ENCODE measurements at regions not wholly inside any gene's neighbourhood (a gene's known extent, or its start where the extent isn't known, plus 50 kb on each side); places are given as distances from the start of the nearest gene placed in this dataset.
"Not testable (repeated sequence)": the region's sequence is repeated elsewhere in the genome, so short reads cannot be mapped to it uniquely, and the experiment has no call there.

DNA sequence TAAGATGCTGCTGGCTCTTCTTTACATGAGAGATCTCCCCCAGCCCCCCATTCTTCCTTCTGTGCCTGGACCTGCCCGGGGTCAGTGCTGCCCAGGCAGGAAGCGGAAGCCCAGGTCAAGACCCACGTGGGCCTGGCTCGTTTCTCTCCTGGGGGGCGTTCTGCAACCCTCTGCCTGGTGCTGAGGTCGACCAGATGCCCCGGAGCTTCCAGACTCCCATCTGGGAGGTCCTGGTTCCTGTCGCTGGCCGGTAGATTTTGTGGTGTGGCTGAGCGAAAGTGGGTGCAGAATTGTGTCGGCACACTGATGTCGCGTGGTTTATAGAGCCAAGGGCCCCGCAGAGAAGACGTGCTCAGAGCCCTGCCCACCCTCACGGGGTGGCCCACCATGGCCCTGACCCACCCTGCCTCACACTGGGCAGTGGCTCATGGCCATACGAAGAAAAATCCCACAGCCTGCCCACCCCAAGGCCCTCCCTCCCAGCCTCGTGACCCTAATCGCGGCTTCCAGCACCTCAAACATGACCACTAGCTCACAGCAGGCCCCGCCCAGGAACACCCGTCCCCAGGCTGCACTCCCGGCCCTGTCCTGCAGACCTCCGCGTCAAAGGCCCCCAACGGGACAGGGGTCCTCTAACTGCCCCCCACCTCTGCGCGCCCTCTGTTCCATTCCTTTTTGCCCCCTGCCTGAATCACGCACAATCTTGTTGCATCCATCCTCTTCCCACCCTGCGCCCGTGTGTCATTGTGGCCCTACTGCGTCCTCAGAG lies 443.2 kb upstream of the ZNF722 start:
- not testable (repeated sequence) for H3K4me3 ChIP-seq (ENCODE audit: low read depth, low read length); H3K36me3 ChIP-seq (ENCODE audit: control insufficient read depth, insufficient read depth, low read length); FAIRE-seq; DNase-seq (ENCODE audit: low read depth); H3K27me3 ChIP-seq (ENCODE audit: control insufficient read depth, insufficient read depth, low read length)

DNA sequence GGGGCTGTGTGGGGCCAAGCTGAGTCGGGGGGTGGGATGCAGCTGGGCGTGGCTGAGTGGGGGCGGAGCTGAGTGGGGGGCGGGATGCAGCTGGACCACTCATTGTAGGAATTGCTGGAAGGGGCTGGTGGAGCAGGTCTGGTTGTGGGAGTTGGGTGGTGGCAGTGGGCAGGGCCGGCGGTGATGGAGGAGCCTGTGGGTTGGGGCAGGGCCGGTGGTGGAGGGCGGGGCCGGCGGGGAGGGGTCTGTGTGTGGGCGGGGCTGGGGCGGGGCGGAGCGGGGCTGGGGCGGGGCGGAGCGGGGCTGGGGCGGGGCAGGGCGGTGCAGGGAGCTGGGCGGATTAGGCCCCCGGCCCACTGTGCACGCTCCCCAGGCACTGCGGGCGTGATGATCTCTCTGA lies 442.4 kb upstream of the ZNF722 start:
- FAIRE-seq; DNase-seq (ENCODE audit: low read depth); H3K4me3 ChIP-seq (ENCODE audit: low read depth, low read length); H3K27me3 ChIP-seq (ENCODE audit: control insufficient read depth, insufficient read depth, low read length); H3K36me3 ChIP-seq (ENCODE audit: control insufficient read depth, insufficient read depth, low read length): not testable (repeated sequence)

DNA sequence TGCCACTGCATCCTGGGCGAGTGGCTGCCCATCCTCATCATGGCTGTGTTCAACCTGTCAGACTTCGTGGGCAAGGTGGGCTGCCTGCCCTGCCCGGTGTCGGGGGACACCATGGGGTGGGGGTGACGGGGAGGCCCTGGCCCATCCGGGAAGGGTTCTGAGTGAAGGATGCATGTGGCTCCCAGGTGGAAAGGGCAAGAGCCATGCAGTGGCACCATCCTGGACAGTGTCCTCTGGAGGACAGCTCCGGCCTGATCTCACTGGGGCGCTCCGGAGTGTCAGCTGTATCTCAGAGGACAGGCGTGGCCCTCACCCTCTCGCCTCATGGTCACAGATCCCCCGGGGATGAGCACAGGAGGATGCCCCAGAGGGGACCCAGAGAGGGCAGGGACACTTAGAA lies 439.6 kb upstream of the ZNF722 start:
- not testable (repeated sequence) for H3K36me3 ChIP-seq (ENCODE audit: control insufficient read depth, insufficient read depth, low read length); FAIRE-seq; DNase-seq (ENCODE audit: low read depth); H3K4me3 ChIP-seq (ENCODE audit: low read depth, low read length); H3K27me3 ChIP-seq (ENCODE audit: control insufficient read depth, insufficient read depth, low read length)

DNA sequence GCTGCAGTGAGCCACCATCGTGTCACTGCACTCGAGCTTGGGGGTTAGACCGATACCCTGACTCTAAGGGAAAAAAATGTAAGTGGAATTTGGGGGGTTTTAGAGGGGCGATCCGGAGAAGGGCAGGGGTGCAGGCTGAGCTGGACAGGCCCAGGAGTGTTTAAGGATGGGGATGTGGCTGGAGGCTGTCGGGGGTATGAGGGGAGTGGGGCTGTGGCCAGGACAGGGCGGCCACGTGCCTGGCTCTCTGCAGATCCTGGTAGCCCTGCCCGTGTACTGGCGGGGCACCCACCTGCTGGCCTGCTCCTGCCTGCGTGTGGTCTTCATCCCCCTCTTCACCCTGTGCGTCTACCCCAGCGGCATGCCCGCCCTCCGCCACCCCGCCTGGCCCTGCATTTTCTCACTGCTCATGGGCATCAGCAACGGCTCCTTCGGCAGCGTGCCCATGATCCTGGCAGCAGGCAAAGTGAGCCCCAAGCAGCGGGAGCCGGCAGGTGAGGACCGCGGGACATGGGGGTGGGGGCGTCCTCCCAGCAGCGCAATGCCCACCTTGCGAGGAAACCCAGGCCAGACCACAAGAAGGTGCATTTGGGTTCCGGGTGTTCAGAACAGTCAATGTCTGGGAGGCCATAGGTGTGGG lies 438.7 kb upstream of the ZNF722 start:
- FAIRE-seq; DNase-seq (ENCODE audit: low read depth); H3K27me3 ChIP-seq (ENCODE audit: control insufficient read depth, insufficient read depth, low read length); H3K4me3 ChIP-seq (ENCODE audit: low read depth, low read length); H3K36me3 ChIP-seq (ENCODE audit: control insufficient read depth, insufficient read depth, low read length): not testable (repeated sequence)

DNA sequence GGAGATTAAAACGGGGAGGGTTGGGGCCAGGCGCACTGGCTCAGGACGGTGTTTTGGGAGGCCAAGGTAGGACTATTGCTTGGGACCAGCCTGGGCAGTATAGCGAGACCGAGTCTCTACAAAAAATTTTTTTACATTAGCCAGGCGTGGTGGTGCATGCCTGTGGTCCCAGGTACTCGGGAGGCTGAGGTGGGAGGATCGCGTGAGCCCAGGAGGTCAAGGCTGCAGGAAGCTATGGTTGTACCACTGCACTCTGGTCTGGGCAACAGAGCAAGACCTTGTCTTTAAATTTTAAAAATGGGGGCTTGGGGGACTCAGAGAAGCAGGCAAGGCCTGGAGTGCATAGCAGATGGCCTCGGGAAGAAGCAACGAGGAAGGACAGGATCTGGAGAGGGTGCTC lies 436.7 kb upstream of the ZNF722 start:
- not testable (repeated sequence) for H3K27me3 ChIP-seq (ENCODE audit: control insufficient read depth, insufficient read depth, low read length); H3K4me3 ChIP-seq (ENCODE audit: low read depth, low read length); FAIRE-seq; DNase-seq (ENCODE audit: low read depth); H3K36me3 ChIP-seq (ENCODE audit: control insufficient read depth, insufficient read depth, low read length)

DNA sequence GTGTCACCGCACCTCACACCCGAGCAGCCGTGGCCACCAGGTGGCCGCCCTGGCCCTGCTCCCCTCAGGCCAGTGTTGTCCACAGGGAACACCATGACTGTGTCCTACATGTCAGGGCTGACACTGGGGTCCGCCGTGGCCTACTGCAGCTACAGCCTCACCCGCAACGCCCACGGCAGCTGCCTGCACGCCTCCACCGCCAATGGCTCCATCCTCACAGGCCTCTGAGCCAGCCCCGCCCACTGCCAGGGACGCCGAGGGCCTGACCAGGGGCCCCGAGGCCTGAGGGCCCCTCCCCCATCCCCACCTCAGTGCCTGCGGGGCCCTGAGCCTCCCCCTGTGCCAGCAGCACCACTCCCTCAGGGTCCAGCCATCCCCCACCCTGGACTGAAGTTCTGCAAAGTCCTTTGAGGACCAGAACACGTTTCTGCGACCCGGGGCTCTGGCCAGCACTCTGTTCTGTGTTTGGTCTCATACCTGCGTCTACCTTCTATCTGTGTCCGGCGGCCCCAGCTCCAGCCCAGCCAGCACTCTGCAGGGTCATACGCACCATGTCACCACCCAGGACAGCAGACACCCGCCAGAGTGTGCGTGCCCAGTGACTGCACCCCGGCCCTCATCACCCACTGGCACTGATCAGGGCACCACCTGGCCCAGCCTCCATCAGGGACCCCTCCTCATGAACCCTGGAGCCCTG lies 436.1 kb upstream of the ZNF722 start:
- not testable (repeated sequence) for H3K4me3 ChIP-seq (ENCODE audit: low read depth, low read length); FAIRE-seq; H3K27me3 ChIP-seq (ENCODE audit: control insufficient read depth, insufficient read depth, low read length); H3K36me3 ChIP-seq (ENCODE audit: control insufficient read depth, insufficient read depth, low read length); DNase-seq (ENCODE audit: low read depth)

DNA sequence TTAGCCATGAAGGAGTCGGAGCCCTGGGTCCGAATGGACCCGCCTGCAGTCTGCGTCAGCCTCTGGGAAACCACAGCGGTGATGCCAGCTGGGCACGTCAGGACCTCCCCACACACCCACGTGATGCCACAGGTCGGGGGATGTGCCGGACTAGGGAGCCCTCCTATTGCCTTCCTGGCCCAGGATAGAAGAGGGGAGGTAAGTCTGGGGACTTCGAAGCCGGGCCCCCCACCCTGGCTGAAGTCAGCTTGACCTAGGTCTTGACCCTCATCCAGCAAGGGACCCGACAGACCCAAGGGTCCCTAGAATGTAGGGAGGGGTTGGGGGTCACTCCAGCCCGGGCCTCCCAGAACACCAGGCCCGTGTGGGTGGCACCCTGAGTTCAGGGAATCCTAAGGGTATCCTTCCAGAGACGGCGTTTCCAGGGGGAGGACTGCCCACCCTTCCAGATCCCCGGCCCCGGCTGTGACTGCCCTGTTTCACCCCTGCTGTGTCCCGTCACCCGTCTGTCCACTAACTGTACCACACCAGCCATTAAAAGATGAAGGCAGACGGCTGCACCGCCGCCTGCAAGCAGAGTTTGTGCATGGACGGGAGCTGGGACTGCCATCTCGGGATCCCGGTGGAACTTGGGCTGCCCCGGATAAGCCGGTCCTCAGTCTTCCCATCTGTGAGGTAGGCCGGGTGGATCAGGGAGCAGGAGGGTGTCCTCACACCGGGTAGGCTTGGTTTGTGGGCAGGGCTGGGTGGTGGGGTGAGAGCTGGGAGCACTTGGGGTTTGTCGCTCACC lies 435.3 kb upstream of the ZNF722 start:
- not testable (repeated sequence) for H3K36me3 ChIP-seq (ENCODE audit: control insufficient read depth, insufficient read depth, low read length); H3K27me3 ChIP-seq (ENCODE audit: control insufficient read depth, insufficient read depth, low read length); H3K4me3 ChIP-seq (ENCODE audit: low read depth, low read length); FAIRE-seq; DNase-seq (ENCODE audit: low read depth)

DNA sequence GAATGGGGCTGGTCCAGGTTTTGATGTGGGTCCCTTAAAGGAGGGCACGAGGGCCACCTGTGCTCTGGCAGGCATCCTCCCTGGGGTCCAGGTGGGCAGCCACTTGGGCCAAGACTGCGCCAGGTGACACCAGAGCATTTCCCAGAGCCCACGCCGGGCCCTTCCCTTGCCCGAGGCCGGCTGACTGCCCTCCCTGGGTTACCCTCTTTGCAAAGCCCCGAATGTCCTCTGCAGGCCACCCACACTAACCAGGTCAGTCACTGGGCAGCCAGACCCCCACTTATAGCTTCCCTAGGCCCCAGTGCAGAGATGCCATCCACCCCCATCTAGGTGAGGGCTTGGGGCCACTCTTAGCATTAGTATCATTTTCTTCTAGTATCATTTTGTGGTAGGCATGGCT lies 433.8 kb upstream of the ZNF722 start:
- not testable (repeated sequence) for DNase-seq (ENCODE audit: low read depth); H3K27me3 ChIP-seq (ENCODE audit: control insufficient read depth, insufficient read depth, low read length); H3K4me3 ChIP-seq (ENCODE audit: low read depth, low read length); FAIRE-seq; H3K36me3 ChIP-seq (ENCODE audit: control insufficient read depth, insufficient read depth, low read length)

DNA sequence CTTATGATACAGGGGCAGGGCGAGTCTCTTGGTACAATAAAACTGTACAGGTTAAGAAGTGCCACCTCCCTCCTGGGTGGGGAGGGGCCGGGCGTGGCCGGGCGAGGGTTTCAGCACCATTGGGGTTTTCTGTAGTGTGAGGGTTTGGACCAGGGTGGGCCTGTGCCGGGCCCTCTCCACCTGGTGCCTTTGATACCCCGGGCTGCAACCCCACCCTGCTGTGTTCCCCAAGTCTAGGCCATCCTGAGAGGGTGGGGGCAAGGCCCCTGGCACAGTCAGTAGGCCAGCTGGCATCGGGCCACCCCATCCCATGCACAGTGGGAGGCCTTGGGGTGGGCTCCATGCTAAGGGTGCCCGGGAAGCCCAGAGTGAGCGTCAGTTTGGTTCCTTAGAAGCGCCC lies 431.8 kb upstream of the ZNF722 start:
- DNase-seq (ENCODE audit: low read depth); FAIRE-seq; H3K27me3 ChIP-seq (ENCODE audit: control insufficient read depth, insufficient read depth, low read length); H3K4me3 ChIP-seq (ENCODE audit: low read depth, low read length); H3K36me3 ChIP-seq (ENCODE audit: control insufficient read depth, insufficient read depth, low read length): not testable (repeated sequence)

DNA sequence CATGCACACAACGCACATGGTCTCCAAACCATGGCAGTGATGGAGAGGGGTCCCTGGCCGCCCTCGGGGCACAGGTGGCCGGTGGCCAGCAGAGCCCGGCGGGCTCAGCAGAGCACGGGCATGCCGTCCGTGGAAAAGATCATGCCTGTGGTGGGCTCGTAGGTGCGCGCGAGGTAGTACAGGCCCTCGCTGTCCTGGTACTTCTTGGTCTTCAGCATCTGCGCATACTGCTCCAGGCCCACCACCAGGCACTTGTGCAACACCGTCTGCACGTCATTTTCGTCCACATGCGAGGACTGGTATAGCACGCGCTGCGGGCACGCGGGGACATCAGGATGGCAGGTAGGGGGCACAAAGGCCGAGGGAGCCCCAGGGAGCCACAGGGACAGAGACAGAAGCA lies 431.0 kb upstream of the ZNF722 start:
- not testable (repeated sequence) for FAIRE-seq; H3K27me3 ChIP-seq (ENCODE audit: control insufficient read depth, insufficient read depth, low read length); H3K36me3 ChIP-seq (ENCODE audit: control insufficient read depth, insufficient read depth, low read length); DNase-seq (ENCODE audit: low read depth); H3K4me3 ChIP-seq (ENCODE audit: low read depth, low read length)

DNA sequence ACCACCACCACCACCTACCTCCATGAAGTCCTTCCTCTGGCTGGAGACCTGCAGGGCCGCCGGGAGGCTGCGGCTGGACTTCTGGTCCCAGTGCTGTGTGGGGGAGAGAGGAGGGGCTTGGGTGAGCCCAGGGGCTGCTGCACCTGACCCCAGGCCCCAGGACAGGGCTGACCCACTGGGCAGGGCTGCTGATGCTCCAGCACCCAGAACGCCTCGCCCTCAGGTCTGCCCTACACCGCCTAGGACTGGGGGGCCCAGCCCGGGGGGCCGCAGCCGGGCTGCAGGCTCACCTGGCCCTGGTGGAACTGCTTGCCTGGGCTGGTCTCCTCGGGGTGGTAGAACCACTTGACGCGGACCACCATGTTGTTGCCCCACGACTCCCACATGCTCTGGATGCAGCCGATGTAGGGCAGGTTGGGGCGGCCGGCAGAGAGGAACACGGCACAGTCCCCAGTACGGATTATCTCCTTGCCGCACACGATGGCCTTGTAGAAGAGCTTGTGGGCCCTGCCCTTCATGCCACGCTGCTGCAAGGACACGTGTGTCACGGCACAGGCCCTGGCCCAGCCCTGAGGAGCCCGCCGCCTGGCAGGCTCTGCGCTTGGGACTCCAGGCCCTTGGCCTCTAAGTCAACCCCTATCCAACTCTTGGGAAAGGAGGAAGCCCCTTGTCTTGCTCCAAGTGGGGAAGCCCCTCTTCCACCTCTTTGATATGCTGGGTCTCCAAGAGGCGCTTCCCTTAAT lies 429.9 kb upstream of the ZNF722 start:
- H3K27me3 ChIP-seq (ENCODE audit: control insufficient read depth, insufficient read depth, low read length); FAIRE-seq; H3K36me3 ChIP-seq (ENCODE audit: control insufficient read depth, insufficient read depth, low read length); DNase-seq (ENCODE audit: low read depth); H3K4me3 ChIP-seq (ENCODE audit: low read depth, low read length): not testable (repeated sequence)

DNA sequence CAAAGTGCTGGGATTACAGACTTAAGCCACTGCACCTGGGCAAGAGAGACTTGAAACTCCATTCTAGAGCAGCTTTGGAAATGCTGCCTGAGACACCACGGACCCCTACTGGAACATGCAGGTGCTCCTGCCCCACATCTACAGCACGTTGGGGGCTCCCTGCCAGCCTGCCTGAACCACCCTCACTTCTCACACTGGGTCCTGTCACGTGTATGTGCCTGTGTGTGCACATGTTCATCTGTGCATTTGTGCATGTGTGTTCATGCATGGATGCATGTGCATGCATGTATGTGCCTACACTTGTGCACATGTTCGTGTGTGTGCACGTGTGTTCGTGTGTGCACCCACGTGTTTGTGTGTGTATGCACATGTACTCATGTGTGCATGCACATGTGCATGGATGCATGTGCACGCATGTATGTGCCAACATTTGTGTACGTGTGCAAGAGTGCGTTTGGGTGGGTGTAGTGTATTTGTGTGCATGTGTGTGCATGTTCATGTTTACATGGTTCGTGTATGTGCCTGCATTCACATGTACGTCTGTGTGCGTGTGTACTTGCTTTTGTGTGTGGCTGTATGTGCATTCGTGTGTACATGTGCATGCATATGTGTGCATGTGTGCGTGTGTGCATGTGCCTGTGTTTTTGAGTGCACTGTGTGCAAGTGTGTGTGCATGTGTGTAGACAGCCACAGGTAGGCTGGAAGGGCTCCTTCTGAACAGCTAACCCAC lies 428.1 kb upstream of the ZNF722 start:
- FAIRE-seq = peak; percentile 100
- H3K36me3 ChIP-seq (ENCODE audit: control insufficient read depth, insufficient read depth, low read length); H3K27me3 ChIP-seq (ENCODE audit: control insufficient read depth, insufficient read depth, low read length); DNase-seq (ENCODE audit: low read depth); H3K4me3 ChIP-seq (ENCODE audit: low read depth, low read length): not testable (repeated sequence)

DNA sequence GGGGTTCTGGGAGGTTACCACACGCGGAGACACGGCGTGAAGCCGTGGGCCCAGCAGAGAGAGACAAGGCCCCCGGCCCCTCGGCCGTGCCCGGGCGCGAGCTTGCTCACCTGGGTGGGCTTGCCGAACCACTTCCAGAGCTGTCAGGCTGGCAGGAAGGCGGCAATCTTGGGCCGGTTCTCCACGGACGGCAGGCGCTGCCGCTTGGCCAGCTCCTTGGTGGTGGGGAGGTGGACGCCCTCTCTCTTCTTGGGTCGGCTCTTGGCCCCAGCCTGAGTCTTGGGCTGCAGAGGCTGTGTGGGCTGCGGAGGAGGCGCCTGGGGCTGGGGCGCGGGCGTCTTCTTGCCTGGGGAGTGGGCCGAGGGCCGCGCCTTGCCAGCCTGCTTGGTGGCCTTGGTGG lies 426.5 kb upstream of the ZNF722 start:
- H3K36me3 ChIP-seq (ENCODE audit: control insufficient read depth, insufficient read depth, low read length); H3K27me3 ChIP-seq (ENCODE audit: control insufficient read depth, insufficient read depth, low read length); DNase-seq (ENCODE audit: low read depth); H3K4me3 ChIP-seq (ENCODE audit: low read depth, low read length); FAIRE-seq: not testable (repeated sequence)

Data from bronchial epithelial cell (primary cell).